ENCODE measurements at regions not wholly inside any gene's neighbourhood (a gene's known extent, or its start where the extent isn't known, plus 50 kb on each side); places are given as distances from the start of the nearest gene placed in this dataset.
A peak's percentile ranks its signal among the peaks of the same experiment; 100 is the strongest.
"Not testable (repeated sequence)": the region's sequence is repeated elsewhere in the genome, so short reads cannot be mapped to it uniquely, and the experiment has no call there.

DNA sequence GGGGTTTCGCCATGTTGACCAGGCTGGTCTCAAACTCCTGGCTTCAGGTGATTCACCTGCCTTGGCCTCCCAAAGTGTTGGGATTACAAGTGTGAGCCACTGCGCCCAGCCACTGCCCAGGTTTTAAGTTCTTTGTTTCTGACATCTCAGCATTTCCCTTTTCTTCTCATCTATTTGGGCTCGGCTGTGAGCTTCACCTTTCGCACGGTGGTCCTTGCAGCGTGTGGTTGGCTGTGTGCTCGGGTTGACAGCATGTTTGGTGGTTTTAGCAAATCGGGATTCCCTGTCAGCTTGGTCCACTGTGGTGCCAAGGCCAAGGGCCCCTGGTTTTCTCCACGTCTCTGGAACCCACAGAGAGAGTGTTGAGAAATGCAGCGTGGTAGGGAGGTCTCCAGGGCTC lies 138.8 kb downstream of the DNAJB6 start:
- H3K4me1 Mint-ChIP-seq (ENCODE audit: low read depth): no peaks in the 10 kb centered on the region
- peaks cover 62% of the 10 kb centered on the region for H3K27me3 Mint-ChIP-seq
- DNase-seq (ENCODE audit: low spot score, unreplicated experiment): no peak
- H3K9me3 Mint-ChIP-seq (ENCODE audit: low read depth): peaks cover 18% of the 10 kb centered on the region
- TF ChIP-seq, protein P1, sequence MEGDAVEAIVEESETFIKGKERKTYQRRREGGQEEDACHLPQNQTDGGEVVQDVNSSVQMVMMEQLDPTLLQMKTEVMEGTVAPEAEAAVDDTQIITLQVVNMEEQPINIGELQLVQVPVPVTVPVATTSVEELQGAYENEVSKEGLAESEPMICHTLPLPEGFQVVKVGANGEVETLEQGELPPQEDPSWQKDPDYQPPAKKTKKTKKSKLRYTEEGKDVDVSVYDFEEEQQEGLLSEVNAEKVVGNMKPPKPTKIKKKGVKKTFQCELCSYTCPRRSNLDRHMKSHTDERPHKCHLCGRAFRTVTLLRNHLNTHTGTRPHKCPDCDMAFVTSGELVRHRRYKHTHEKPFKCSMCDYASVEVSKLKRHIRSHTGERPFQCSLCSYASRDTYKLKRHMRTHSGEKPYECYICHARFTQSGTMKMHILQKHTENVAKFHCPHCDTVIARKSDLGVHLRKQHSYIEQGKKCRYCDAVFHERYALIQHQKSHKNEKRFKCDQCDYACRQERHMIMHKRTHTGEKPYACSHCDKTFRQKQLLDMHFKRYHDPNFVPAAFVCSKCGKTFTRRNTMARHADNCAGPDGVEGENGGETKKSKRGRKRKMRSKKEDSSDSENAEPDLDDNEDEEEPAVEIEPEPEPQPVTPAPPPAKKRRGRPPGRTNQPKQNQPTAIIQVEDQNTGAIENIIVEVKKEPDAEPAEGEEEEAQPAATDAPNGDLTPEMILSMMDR (IDR thresholded peaks at IDR 0.05; ENCODE audit: unreplicated experiment): no peak
- H3K36me3 Mint-ChIP-seq (ENCODE audit: insufficient read depth): peaks cover 7% of the 10 kb centered on the region
- H3K4me3 Mint-ChIP-seq (ENCODE audit: low read depth): no peak overlapping the region
- H3K27ac Mint-ChIP-seq: peak overlapping the region; percentile 64

DNA sequence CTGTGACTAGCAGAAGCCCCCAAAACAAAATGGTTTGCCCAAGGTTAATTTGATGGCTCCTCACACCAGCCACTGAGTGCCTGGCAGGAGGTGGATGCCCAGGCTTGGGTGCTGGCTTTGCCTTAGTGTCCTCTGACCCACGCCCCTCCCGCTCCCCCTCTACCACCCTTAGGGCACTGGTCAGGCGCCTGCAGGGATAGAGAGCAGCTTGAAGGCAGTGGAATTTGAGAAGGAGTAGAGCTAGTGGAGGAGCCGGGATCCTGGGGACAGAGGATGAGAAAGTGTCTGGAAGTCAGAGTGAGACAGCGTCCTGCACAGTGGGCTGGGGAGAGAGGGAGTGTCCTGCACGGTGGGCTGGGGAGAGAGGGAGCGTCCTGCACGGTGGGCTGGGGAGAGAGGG lies 139.4 kb downstream of the DNAJB6 start:
- Mint-ChIP-seq H3K36me3 (ENCODE audit: insufficient read depth) (peaks cover 7% of the 10 kb centered on the region), H3K9me3 (ENCODE audit: low read depth) (peaks cover 18% of the 10 kb centered on the region), H3K4me1 (ENCODE audit: low read depth) (no peaks in the 10 kb centered on the region), H3K27me3 (peaks cover 56% of the 10 kb centered on the region), H3K4me3 (ENCODE audit: low read depth) (no peak overlapping the region), H3K27ac (no peak overlapping the region)
- TF ChIP-seq, protein P1 (IDR thresholded peaks at IDR 0.05; ENCODE audit: unreplicated experiment): no peak
- no peak for DNase-seq (ENCODE audit: low spot score, unreplicated experiment)

DNA sequence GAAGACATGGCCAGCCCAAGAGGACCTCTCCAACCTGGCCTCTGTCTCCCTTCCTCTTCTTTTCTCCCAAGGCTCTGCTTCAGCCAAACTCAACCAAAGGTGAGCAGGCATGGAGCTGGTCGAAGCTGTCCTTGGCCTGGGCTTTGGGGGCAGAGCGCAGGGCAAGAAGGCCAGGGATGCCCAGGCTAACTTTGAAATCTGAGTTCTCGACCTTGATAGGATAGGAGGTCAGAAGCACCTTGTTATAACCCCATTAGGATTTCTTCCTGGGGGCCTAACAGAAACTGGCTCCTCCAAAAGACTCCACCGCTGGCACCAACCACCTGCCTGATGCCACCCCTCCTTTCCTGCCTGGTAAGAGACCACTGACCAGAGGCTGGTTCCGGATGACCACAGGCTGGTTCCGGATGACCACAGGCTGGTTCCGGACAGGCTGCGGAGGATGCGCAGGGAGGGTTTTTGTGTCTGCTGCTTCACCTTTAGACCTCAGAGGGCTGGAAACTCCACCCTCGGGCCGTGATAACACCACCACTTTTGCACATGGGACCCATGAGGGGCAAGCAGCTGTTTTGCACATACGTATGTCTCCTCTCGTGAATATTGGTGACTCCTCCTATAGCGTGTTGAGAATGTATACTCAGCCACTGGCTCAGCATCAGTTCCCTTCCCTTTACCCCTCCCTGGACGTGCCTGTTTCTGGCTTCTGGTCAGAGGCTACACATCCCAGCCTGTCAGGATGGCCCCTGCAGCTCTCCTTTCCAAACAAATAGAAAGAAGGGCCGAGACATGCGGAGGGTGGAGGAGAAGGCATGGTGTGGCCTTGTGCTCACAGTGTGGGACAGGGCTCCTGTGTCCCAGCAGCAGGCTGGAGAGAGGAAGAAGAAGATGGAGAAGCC lies 140.1 kb downstream of the DNAJB6 start:
- DNase-seq (ENCODE audit: low spot score, unreplicated experiment): no peak
- Mint-ChIP-seq H3K4me1 (ENCODE audit: low read depth) (no peaks in the 10 kb centered on the region), H3K27me3 (peaks cover 50% of the 10 kb centered on the region), H3K9me3 (ENCODE audit: low read depth) (peaks cover 18% of the 10 kb centered on the region), H3K27ac (no peak overlapping the region), H3K36me3 (ENCODE audit: insufficient read depth) (peaks cover 7% of the 10 kb centered on the region), H3K4me3 (ENCODE audit: low read depth) (no peak overlapping the region)
- TF ChIP-seq, protein P1 (IDR thresholded peaks at IDR 0.05; ENCODE audit: unreplicated experiment): no peak

DNA sequence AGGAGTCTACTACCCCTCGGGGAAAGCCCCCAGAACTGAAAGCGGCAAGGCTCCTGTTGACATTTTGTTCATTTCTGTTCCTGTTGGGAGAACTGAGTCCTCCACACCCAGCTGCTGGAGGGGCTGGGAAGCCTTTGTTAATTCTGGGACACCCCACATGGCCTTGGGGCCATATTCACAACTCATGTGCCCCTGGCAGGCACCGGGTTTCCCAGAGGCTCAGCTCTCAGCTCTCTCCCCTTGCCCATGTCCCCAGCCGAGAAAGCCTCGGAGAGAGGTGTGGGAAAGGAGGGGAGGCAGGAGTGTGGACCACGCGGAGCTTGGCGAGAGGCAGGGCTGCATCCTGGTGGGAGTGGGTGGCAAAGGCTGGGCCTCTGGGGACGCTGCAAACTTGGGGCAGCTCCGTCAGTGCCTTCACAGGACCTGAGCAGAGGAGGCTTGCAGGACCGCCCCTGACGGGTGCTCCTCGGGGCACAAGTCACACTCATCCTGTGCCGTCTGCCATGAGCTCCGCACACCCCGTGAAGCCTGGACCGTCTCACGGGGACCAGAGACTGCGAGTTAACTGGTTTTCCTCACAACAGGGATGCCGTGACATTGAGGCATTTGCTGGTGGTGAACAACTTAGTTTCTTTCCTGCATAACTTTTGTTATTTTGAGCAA lies 140.9 kb downstream of the DNAJB6 start:
- H3K27ac Mint-ChIP-seq: no peak overlapping the region
- H3K4me1 Mint-ChIP-seq (ENCODE audit: low read depth): no peaks in the 10 kb centered on the region
- H3K9me3 Mint-ChIP-seq (ENCODE audit: low read depth): peaks cover 13% of the 10 kb centered on the region
- DNase-seq (ENCODE audit: low spot score, unreplicated experiment): no peak
- TF ChIP-seq, protein P1 (IDR thresholded peaks at IDR 0.05; ENCODE audit: unreplicated experiment): no peak
- peaks cover 7% of the 10 kb centered on the region for H3K36me3 Mint-ChIP-seq (ENCODE audit: insufficient read depth)
- H3K4me3 Mint-ChIP-seq (ENCODE audit: low read depth): no peak overlapping the region
- H3K27me3 Mint-ChIP-seq: peaks cover 47% of the 10 kb centered on the region

DNA sequence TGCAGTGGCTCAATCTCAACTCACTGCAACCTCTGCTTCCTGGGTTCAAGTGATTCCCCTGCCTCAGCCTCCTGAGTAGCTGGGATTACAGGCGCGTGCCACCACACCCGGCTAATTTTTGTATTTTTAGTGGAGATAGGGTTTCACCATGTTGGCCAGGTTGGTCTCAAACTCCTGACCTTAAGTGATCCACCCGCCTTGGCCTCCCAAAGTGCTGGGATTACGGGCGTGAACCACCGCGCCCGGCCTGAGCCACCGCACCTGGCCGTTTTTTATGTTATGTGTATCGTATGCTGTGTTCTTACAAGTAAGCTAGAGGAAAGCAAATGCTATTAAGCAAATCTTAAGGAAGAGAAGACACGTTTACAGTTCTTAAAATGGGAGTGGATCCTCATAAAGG lies 141.8 kb downstream of the DNAJB6 start:
- H3K9me3 Mint-ChIP-seq (ENCODE audit: low read depth); H3K36me3 Mint-ChIP-seq (ENCODE audit: insufficient read depth); H3K4me1 Mint-ChIP-seq (ENCODE audit: low read depth); H3K27ac Mint-ChIP-seq; H3K4me3 Mint-ChIP-seq (ENCODE audit: low read depth); DNase-seq (ENCODE audit: low spot score, unreplicated experiment): not testable (repeated sequence)
- H3K27me3 Mint-ChIP-seq: peaks cover 40% of the 10 kb centered on the region

Measured in progenitor cell of endocrine pancreas (in vitro differentiated cells).